WERI-Rb-1 (cell line): ENCODE measurements at regions not wholly inside any gene's neighbourhood (a gene's known extent, or its start where the extent isn't known, plus 50 kb on each side); places are given as distances from the start of the nearest gene placed in this dataset.

Experiments used
- DNase-seq: peaks from one replicate; pipeline ENCODE4 v3.0.0-alpha.2; 2020
- H3K27ac ChIP-seq: fragments of 250-450 bp; sonication (Bioruptor Pico); 2 replicates; pipeline ENCODE4 v1.5.1; 2020; ENCODE audit warnings: mild to moderate bottlenecking, moderate library complexity
- H3K27me3 ChIP-seq: fragments of 250-450 bp; sonication (Bioruptor Pico); 2 replicates; pipeline ENCODE4 v1.5.1; 2021; ENCODE audit warnings: mild to moderate bottlenecking, low read depth, moderate library complexity; ENCODE audit not compliant: insufficient read depth, severe bottlenecking
- H3K36me3 ChIP-seq: fragments of 250-450 bp; sonication (Bioruptor Pico); 2 replicates; pipeline ENCODE4 v1.5.1; 2020; ENCODE audit warnings: mild to moderate bottlenecking, moderate library complexity
- H3K4me3 ChIP-seq: 2 replicates; pipeline ENCODE4 v1.5.1; 2011; ENCODE audit warnings: low read depth, mild to moderate bottlenecking, control low read depth, low read length
- H3K9me3 ChIP-seq: fragments of 250-450 bp; sonication (Bioruptor Pico); 2 replicates; pipeline ENCODE4 v1.5.1; 2021; ENCODE audit warnings: mild to moderate bottlenecking, moderate library complexity; ENCODE audit not compliant: severe bottlenecking
- CTCF ChIP-seq: IDR thresholded peaks from 2 replicates; pipeline ENCODE4 v1.5.1; 2011; ENCODE audit warnings: low read depth, mild to moderate bottlenecking, control low read depth, inconsistent platforms, low read length

GRCh38 chr2:7749895-7750559, 832.8 kb downstream of the RNF144A start:
- no peak for DNase-seq
- H3K4me3 ChIP-seq, result no peak overlapping the region
- H3K36me3 ChIP-seq, result no peaks in the 10 kb centered on the region
- H3K27me3 ChIP-seq, result no peaks in the 10 kb centered on the region
- no peak for TF ChIP-seq CTCF
- peaks cover 16% of the 10 kb centered on the region for H3K9me3 ChIP-seq
- no peak overlapping the region for H3K27ac ChIP-seq

GRCh38 chr2:7752291-7752690, 835.1 kb downstream of the RNF144A start:
- DNase-seq, result peak; percentile 65
- Histone ChIP-seq H3K4me3 (no peak overlapping the region), H3K27me3 (no peaks in the 10 kb centered on the region), H3K27ac (peak overlapping the region; percentile 44), H3K9me3 (peaks cover 16% of the 10 kb centered on the region), H3K36me3 (no peaks in the 10 kb centered on the region)
- no peak for TF ChIP-seq CTCF

GRCh38 chr2:7753777-7754176, 836.6 kb downstream of the RNF144A start:
- Histone ChIP-seq H3K9me3 (peaks cover 16% of the 10 kb centered on the region), H3K27ac (no peak overlapping the region), H3K27me3 (no peaks in the 10 kb centered on the region), H3K36me3 (no peaks in the 10 kb centered on the region), H3K4me3 (no peak overlapping the region)
- TF ChIP-seq CTCF, result no peak
- no peak for DNase-seq

GRCh38 chr2:7755879-7756278, 838.7 kb downstream of the RNF144A start:
- H3K4me3 ChIP-seq, result no peak overlapping the region
- H3K27me3 ChIP-seq, result no peaks in the 10 kb centered on the region
- no peak for TF ChIP-seq CTCF
- H3K9me3 ChIP-seq, result peaks cover 16% of the 10 kb centered on the region
- H3K27ac ChIP-seq, result peak overlapping the region; percentile 60
- peak; percentile 42 for DNase-seq
- no peaks in the 10 kb centered on the region for H3K36me3 ChIP-seq

- no peaks in the 10 kb centered on the region for H3K27me3 ChIP-seq
- no peak for DNase-seq
- no peaks in the 10 kb centered on the region for H3K36me3 ChIP-seq
- no peak for TF ChIP-seq CTCF
- no peak overlapping the region for H3K27ac ChIP-seq
- H3K9me3 ChIP-seq, result peaks cover 23% of the 10 kb centered on the region
- H3K4me3 ChIP-seq, result no peak overlapping the region
These were observed 841.0 kb downstream of the RNF144A start for GRCh38 chr2:7758073-7758759.
